ENCODE measurements at regions not wholly inside any gene's neighbourhood (a gene's known extent, or its start where the extent isn't known, plus 50 kb on each side); places are given as distances from the start of the nearest gene placed in this dataset.

- DNase-seq (ENCODE audit: low read depth): no peak
- TF ChIP-seq CTCF (IDR thresholded peaks at IDR 0.05; ENCODE audit: control insufficient read depth, extremely low read depth, insufficient read depth): no peak
- no peak overlapping the region for H3K4me3 ChIP-seq (ENCODE audit: low read depth, low read length)
Observed at GRCh38 chr1:214715126-214715525, 112.1 kb downstream of the CENPF start.

- DNase-seq (ENCODE audit: low read depth): no peak
- no peak for TF ChIP-seq CTCF (IDR thresholded peaks at IDR 0.05; ENCODE audit: control insufficient read depth, extremely low read depth, insufficient read depth)
- no peak overlapping the region for H3K4me3 ChIP-seq (ENCODE audit: low read depth, low read length)
Observed at GRCh38 chr1:214717351-214717750, 114.4 kb downstream of the CENPF start.

- DNase-seq (ENCODE audit: low read depth): no peak
- TF ChIP-seq CTCF (IDR thresholded peaks at IDR 0.05; ENCODE audit: control insufficient read depth, extremely low read depth, insufficient read depth): no peak
- no peak overlapping the region for H3K4me3 ChIP-seq (ENCODE audit: low read depth, low read length)
Observed at GRCh38 chr1:214718724-214719123, 115.7 kb downstream of the CENPF start.

GRCh38 chr1:214719207-214719606 is 116.2 kb downstream of the CENPF start:
- H3K4me3 ChIP-seq (ENCODE audit: low read depth, low read length): no peak overlapping the region
- TF ChIP-seq CTCF (IDR thresholded peaks at IDR 0.05; ENCODE audit: control insufficient read depth, extremely low read depth, insufficient read depth): no peak
- DNase-seq (ENCODE audit: low read depth): peak; percentile 1

- TF ChIP-seq CTCF (IDR thresholded peaks at IDR 0.05; ENCODE audit: control insufficient read depth, extremely low read depth, insufficient read depth): no peak
- no peak overlapping the region for H3K4me3 ChIP-seq (ENCODE audit: low read depth, low read length)
- no peak for DNase-seq (ENCODE audit: low read depth)
Observed at GRCh38 chr1:214720561-214720960, 117.6 kb downstream of the CENPF start.

DNA sequence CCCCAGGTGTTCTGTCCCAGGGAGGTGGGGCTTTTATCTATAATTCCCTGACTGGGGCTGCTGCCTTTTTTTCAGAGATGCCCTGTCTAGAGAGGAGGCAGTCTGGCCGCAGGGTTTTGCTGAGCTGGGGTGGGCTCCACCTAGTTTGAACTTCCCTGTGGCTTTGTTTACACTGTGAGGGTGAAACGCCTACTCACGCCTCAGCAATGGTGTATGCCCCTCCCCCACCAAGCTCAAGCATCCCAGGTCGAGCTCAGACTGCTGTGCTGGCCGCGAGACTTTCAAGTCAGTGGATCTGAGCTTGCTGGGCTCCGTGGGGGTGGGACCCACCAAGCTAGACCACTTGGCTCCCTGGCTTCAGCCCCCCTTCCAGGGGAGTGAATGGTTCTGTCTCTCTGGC is 124.3 kb downstream of the CENPF start:
- no peak for DNase-seq (ENCODE audit: low read depth)
- TF ChIP-seq CTCF (IDR thresholded peaks at IDR 0.05; ENCODE audit: control insufficient read depth, extremely low read depth, insufficient read depth): no peak

DNA sequence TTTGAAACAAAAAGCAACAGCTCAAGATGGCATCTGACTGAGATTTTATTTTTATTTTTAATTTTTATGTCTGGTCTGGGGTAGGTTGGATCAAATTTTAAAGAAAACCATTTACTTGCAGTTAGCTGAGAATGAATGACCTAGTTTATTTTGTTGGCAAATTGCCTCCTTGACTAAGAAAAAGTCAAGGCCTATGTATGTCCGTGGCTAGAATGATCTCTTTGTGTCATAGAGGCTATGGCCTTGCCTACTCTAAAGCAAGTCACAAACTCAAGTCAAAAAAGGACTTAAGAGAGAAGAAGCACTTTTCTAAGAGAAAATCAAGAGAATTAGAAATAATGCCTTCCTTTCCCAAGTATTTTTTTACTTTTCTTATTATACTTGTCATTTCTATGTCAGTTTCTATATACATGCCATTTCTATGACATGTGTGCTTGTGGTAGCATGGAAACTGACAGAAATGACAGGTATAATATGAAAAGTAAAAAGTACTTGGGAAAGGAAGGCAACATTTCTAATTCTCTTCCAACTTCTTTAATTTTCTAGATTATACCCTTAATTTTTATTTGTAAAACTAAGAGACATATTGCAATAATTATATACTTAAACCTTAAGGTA is 136.7 kb downstream of the CENPF start:
- no peak for TF ChIP-seq CTCF (IDR thresholded peaks at IDR 0.05; ENCODE audit: control insufficient read depth, extremely low read depth, insufficient read depth)
- no peak overlapping the region for H3K4me3 ChIP-seq (ENCODE audit: low read depth, low read length)
- DNase-seq (ENCODE audit: low read depth): no peak

More for the DNA sequence above, 124.3 kb downstream of the CENPF start:
- H3K4me3 ChIP-seq (ENCODE audit: low read depth, low read length): no peak overlapping the region
